ENCODE measurements at regions not wholly inside any gene's neighbourhood (a gene's known extent, or its start where the extent isn't known, plus 50 kb on each side); places are given as distances from the start of the nearest gene placed in this dataset.
"Not testable (repeated sequence)": the region's sequence is repeated elsewhere in the genome, so short reads cannot be mapped to it uniquely, and the experiment has no call there.

- TF ChIP-seq, protein P1, sequence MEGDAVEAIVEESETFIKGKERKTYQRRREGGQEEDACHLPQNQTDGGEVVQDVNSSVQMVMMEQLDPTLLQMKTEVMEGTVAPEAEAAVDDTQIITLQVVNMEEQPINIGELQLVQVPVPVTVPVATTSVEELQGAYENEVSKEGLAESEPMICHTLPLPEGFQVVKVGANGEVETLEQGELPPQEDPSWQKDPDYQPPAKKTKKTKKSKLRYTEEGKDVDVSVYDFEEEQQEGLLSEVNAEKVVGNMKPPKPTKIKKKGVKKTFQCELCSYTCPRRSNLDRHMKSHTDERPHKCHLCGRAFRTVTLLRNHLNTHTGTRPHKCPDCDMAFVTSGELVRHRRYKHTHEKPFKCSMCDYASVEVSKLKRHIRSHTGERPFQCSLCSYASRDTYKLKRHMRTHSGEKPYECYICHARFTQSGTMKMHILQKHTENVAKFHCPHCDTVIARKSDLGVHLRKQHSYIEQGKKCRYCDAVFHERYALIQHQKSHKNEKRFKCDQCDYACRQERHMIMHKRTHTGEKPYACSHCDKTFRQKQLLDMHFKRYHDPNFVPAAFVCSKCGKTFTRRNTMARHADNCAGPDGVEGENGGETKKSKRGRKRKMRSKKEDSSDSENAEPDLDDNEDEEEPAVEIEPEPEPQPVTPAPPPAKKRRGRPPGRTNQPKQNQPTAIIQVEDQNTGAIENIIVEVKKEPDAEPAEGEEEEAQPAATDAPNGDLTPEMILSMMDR (IDR thresholded peaks at IDR 0.05): no peak
- TF ChIP-seq POLR2A (IDR thresholded peaks at IDR 0.05): no peak
Observed at GRCh38 chr22:34638128-34638527, 427.8 kb upstream of the ISX start.

GRCh38 chr22:34639911-34640310 is 426.0 kb upstream of the ISX start:
- no peak for TF ChIP-seq POLR2A (IDR thresholded peaks at IDR 0.05)
- TF ChIP-seq, protein P1 (IDR thresholded peaks at IDR 0.05): no peak
- intact Hi-C loops (cut with DNase I): no loop called here
- Histone ChIP-seq H3K9me3 (no peaks in the 10 kb centered on the region), H3K4me1 (no peaks in the 10 kb centered on the region), H3K27ac (no peak overlapping the region), H3K36me3 (replicated peaks in 1 of 2; ENCODE audit: insufficient read depth in 1 of 2, low read depth in 2 of 2) (no peaks in the 10 kb centered on the region), H3K27me3 (no peaks in the 10 kb centered on the region), H3K4me3 (no peak overlapping the region)
- 68 to 69% methylated on average over 5 of the region's 5 CpGs for WGBS, 2 donors
- ATAC-seq (no peak), DNase-seq (no peak)

More at GRCh38 chr22:34638128-34638527, 427.8 kb upstream of the ISX start:
- ATAC-seq (no peak), DNase-seq (no peak)
- 7 to 17% methylated on average over 2 of the region's 2 CpGs for WGBS, 2 donors
- H3K27me3 ChIP-seq: no peaks in the 10 kb centered on the region
- no peaks in the 10 kb centered on the region for H3K9me3 ChIP-seq
- no peaks in the 10 kb centered on the region for H3K4me1 ChIP-seq
- H3K4me3 ChIP-seq: no peak overlapping the region
- no peak overlapping the region for H3K27ac ChIP-seq
- no peaks in the 10 kb centered on the region for H3K36me3 ChIP-seq (replicated peaks in 1 of 2; ENCODE audit: insufficient read depth in 1 of 2, low read depth in 2 of 2)
- intact Hi-C loops (cut with DNase I): no loop called here

- DNase-seq: no peak
Observed at GRCh38 chr22:34645375-34645774, 420.6 kb upstream of the ISX start.

DNA sequence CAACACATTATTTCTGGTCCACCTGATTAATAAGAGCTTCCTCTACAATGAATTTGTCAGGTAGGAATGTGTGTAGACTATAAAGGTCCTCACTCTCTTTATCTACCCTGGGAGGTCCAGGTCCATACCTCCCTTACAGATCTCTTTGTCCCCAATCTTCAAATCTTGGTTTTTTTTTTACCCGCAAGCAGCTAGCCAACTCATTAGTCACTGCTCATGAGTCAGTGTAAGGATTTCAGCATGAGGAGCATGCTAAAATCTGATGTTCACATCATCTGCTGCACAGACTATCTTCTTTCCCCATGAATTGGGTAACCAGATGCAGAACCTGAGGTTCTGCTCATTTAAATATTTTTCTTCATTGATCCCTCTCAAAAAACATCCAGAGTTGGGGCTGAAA is 397.0 kb upstream of the ISX start:
- no peaks in the 10 kb centered on the region for H3K36me3 ChIP-seq (replicated peaks in 1 of 2; ENCODE audit: insufficient read depth in 1 of 2, low read depth in 2 of 2)
- H3K9me3 ChIP-seq: no peaks in the 10 kb centered on the region
- intact Hi-C loops (cut with DNase I): no loop called here
- no peak overlapping the region for H3K27ac ChIP-seq
- H3K4me3 ChIP-seq: no peak overlapping the region
- TF ChIP-seq, protein P1 (IDR thresholded peaks at IDR 0.05): no peak
- TF ChIP-seq POLR2A (IDR thresholded peaks at IDR 0.05): no peak
- WGBS, 2 donors: 78 to 95% methylated on average over 1 of the region's 1 CpG
- ATAC-seq (no peak), DNase-seq (no peak)
- no peaks in the 10 kb centered on the region for H3K27me3 ChIP-seq
- H3K4me1 ChIP-seq: no peaks in the 10 kb centered on the region

More at GRCh38 chr22:34645375-34645774, 420.6 kb upstream of the ISX start:
- no peaks in the 10 kb centered on the region for H3K27me3 ChIP-seq
- no peak overlapping the region for H3K4me3 ChIP-seq
- WGBS, 2 donors: 54 to 60% methylated on average over 6 of the region's 6 CpGs
- H3K36me3 ChIP-seq (replicated peaks in 1 of 2; ENCODE audit: insufficient read depth in 1 of 2, low read depth in 2 of 2): no peaks in the 10 kb centered on the region
- no peaks in the 10 kb centered on the region for H3K9me3 ChIP-seq
- intact Hi-C loops (cut with DNase I): no loop called here
- H3K27ac ChIP-seq: no peak overlapping the region
- no peaks in the 10 kb centered on the region for H3K4me1 ChIP-seq
- no peak for ATAC-seq
- TF ChIP-seq, protein P1 (IDR thresholded peaks at IDR 0.05): no peak
- TF ChIP-seq POLR2A (IDR thresholded peaks at IDR 0.05): no peak

- H3K9me3 ChIP-seq; H3K4me3 ChIP-seq; DNase-seq; H3K27me3 ChIP-seq; H3K36me3 ChIP-seq (replicated peaks in 1 of 2; ENCODE audit: insufficient read depth in 1 of 2, low read depth in 2 of 2); H3K27ac ChIP-seq; intact Hi-C loops (cut with DNase I); ATAC-seq; H3K4me1 ChIP-seq: not testable (repeated sequence)
- 78% methylated on average over 15 to 17 of the region's 17 CpGs for WGBS, 2 donors
Observed at GRCh38 chr22:34683031-34683430, 382.9 kb upstream of the ISX start.

DNA sequence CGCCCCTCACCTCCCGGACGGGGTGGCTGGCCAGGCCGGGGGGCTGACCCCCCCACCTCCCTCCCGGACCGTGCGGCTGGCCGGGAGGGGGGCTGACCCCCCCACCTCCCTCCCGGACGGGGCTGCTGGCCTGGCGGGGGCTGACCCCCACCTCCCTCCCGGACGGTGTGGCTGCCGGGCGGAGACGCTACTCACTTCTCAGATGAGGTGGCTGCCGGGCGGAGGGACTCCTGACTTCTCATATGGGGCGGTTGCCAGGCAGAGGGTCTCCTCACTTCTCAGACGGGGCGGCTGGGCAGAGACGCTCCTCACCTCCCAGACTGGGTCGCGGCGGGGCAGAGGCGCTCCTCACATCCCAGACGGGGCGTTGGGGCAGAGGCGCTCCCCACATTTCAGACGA is 381.7 kb upstream of the ISX start:
- 82 to 83% methylated on average over 3 to 6 of the region's 30 CpGs for WGBS, 2 donors
- H3K27ac ChIP-seq; H3K9me3 ChIP-seq; DNase-seq; H3K4me3 ChIP-seq; ATAC-seq; H3K4me1 ChIP-seq; intact Hi-C loops (cut with DNase I); H3K36me3 ChIP-seq (replicated peaks in 1 of 2; ENCODE audit: insufficient read depth in 1 of 2, low read depth in 2 of 2); H3K27me3 ChIP-seq: not testable (repeated sequence)

All from body of pancreas (tissue), 4 donors.